SK-N-SH treated with all-trans-retinoic acid at 6 μM for 48 hours (cell line): ENCODE measurements at regions not wholly inside any gene's neighbourhood (a gene's known extent, or its start where the extent isn't known, plus 50 kb on each side); places are given as distances from the start of the nearest gene placed in this dataset.

Source experiments
- ATAC-seq: fragments of 200-7000 bp; cut with Tn5 transposase; 3 replicates; pipeline ENCODE4 v1.9.1; 2020; ENCODE audit warnings: mild to moderate bottlenecking, moderate library complexity
- ESRRG ChIP-seq: fragments of 250-450 bp; sonication (Bioruptor Pico); IDR thresholded peaks from 2 replicates; pipeline ENCODE4 v1.6.1; 2021; ENCODE audit warnings: mild to moderate bottlenecking
- TOX ChIP-seq: fragments of 250-450 bp; sonication (Bioruptor Pico); IDR thresholded peaks from 2 replicates; pipeline ENCODE4 v1.8.0; 2021; ENCODE audit warnings: mild to moderate bottlenecking, moderate library complexity, borderline replicate concordance
- TF ChIP-seq, protein P1 (sequence below): fragments of 250-450 bp; sonication (Bioruptor Pico); IDR thresholded peaks from 2 replicates; pipeline ENCODE4 v1.5.0; 2020; ENCODE audit warnings: mild to moderate bottlenecking, moderate library complexity

DNA sequence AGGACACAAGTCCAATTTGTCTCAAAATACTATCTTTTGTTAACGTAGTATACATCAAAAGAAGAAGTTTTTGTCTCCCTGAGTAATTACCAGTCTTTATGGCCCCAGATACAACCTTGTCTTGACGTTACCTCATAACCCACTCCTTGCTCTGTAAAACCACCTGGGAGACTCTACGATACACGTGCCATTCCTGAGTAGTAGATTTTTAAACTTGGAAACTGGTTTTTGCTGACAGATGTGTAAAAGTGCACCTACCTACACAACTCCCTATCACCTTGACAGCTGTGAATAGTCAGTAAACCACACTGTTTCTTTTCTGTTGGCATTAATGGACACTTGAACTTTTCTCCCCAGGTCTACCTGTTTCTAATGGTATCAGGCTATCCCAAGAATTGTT is 51.7 kb upstream of the RARB start:
- no peak for ATAC-seq

GRCh38 chr3:25377042-25377441 is 51.0 kb upstream of the RARB start:
- TF ChIP-seq ESRRG (CRISPR knock-in tag), result no peak
- TF ChIP-seq, protein P1, sequence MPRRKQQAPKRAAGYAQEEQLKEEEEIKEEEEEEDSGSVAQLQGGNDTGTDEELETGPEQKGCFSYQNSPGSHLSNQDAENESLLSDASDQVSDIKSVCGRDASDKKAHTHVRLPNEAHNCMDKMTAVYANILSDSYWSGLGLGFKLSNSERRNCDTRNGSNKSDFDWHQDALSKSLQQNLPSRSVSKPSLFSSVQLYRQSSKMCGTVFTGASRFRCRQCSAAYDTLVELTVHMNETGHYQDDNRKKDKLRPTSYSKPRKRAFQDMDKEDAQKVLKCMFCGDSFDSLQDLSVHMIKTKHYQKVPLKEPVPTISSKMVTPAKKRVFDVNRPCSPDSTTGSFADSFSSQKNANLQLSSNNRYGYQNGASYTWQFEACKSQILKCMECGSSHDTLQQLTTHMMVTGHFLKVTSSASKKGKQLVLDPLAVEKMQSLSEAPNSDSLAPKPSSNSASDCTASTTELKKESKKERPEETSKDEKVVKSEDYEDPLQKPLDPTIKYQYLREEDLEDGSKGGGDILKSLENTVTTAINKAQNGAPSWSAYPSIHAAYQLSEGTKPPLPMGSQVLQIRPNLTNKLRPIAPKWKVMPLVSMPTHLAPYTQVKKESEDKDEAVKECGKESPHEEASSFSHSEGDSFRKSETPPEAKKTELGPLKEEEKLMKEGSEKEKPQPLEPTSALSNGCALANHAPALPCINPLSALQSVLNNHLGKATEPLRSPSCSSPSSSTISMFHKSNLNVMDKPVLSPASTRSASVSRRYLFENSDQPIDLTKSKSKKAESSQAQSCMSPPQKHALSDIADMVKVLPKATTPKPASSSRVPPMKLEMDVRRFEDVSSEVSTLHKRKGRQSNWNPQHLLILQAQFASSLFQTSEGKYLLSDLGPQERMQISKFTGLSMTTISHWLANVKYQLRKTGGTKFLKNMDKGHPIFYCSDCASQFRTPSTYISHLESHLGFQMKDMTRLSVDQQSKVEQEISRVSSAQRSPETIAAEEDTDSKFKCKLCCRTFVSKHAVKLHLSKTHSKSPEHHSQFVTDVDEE (CRISPR knock-in tag), result no peak
- ATAC-seq, result no peak

More for the DNA sequence above, 51.7 kb upstream of the RARB start:
- no peak for TF ChIP-seq TOX (CRISPR knock-in tag)
